K562 (cell line): ENCODE measurements at regions not wholly inside any gene's neighbourhood (a gene's known extent, or its start where the extent isn't known, plus 50 kb on each side); places are given as distances from the start of the nearest gene placed in this dataset.

ENCODE experiments used
- ATAC-seq: fragments of 200-7000 bp; cut with Tn5 transposase; 3 replicates; pipeline ENCODE4 v1.9.1; 2020; ENCODE audit warnings: moderate library complexity
- BruUV-seq: library from RNA; stranded (reverse); fragments of 400-500 nt; replicated peaks from 2 replicates; lab custom pipeline; 2021; lab: Mats Ljungman, UMichigan
- CTCF ChIA-PET: fragments of 300-600 bp; formaldehyde crosslinking; extraction: SDS; loops from one replicate; lab custom pipeline; 2021; ENCODE audit warnings: low intra/inter-chr PET ratio; lab: Yijun Ruan, JAX
- POLR2A ChIA-PET: fragments of 300-600, 350-650 bp; sonication (Branson Sonifier 250); formaldehyde crosslinking; extraction: SDS; loops from one replicate; lab custom pipeline; 2021; ENCODE audit warnings: antibody characterized with exemption, inconsistent platforms; lab: Yijun Ruan, JAX
- DNase-seq, 4 experiments: peaks; one replicate each; pipeline versions ENCODE4 v3.0.0 to v3.0.0-alpha.2; 2011 to 2018; ENCODE audit warnings: low spot score in 3 of 4, mixed read lengths in 3 of 4; ENCODE audit errors: extremely low read depth in 1 of 4
- FAIRE-seq: peaks from 2 replicates; lab custom pipeline; 2011; peaks lifted over from hg19 to GRCh38; lab: Jason Lieb, UNC
- H2AFZ ChIP-seq: 2 replicates; pipeline ENCODE4 v1.6.0; 2011; ENCODE audit warnings: low read depth, low read length, control low read depth, inconsistent platforms
- H3K27ac ChIP-seq: fragments of 200-600 bp; 3 replicates; pipeline ENCODE4 v1.8.0; 2011; ENCODE audit warnings: low read depth, mild to moderate bottlenecking, control low read depth, inconsistent platforms, low read length, moderate library complexity, mixed read lengths; ENCODE audit errors: extremely low read depth
- H3K27me3 ChIP-seq, 2 experiments: fragments of 300-600 bp in 1 of 2; 2 replicates in 1 of 2; 3 replicates in 1 of 2; pipeline versions ENCODE4 v1.6.0 to v1.8.0; 2011; ENCODE audit warnings: inconsistent platforms in 2 of 2, low read length in 2 of 2, mild to moderate bottlenecking in 1 of 2, mixed read lengths in 1 of 2, moderate library complexity in 1 of 2; ENCODE audit not compliant: control insufficient read depth in 2 of 2, insufficient read depth in 2 of 2
- H3K36me3 ChIP-seq: fragments of 300-600 bp; 3 replicates; pipeline ENCODE4 v1.8.0; 2011; ENCODE audit warnings: mild to moderate bottlenecking, low read length, inconsistent platforms; ENCODE audit not compliant: control insufficient read depth, insufficient read depth
- H3K4me1 ChIP-seq, 2 experiments: fragments of 200-600 bp in 1 of 2; replicated peaks in 1 of 2; 2 replicates in 1 of 2; 3 replicates in 1 of 2; pipeline versions ENCODE4 v1.5.1 to v1.8.0; 2011; ENCODE audit warnings: inconsistent platforms in 2 of 2, low read length in 2 of 2, mild to moderate bottlenecking in 1 of 2, mixed read lengths in 1 of 2, moderate library complexity in 1 of 2; ENCODE audit not compliant: control insufficient read depth in 2 of 2, insufficient read depth in 2 of 2
- H3K4me2 ChIP-seq: 2 replicates; pipeline ENCODE4 v1.6.1; 2011; ENCODE audit warnings: low read length, control low read depth, inconsistent platforms, mixed read lengths; ENCODE audit not compliant: insufficient read depth
- H3K4me3 ChIP-seq: fragments of 200-600 bp; sonication (generic), shearing (Covaris generic); 2 replicates; pipeline ENCODE4 v1.5.1; 2016; ENCODE audit warnings: control low read depth, inconsistent platforms
- H3K79me2 ChIP-seq: fragments of 200-600 bp; 3 replicates; pipeline ENCODE4 v1.8.0; 2011; ENCODE audit warnings: low read length, inconsistent platforms; ENCODE audit not compliant: control insufficient read depth, insufficient read depth
- H3K9ac ChIP-seq, 2 experiments: 2 replicates each; pipeline versions ENCODE4 v1.6.0 to v1.6.1; 2011; ENCODE audit warnings: low read depth in 2 of 2, low read length in 2 of 2, control low read depth in 1 of 2, inconsistent platforms in 1 of 2, mild to moderate bottlenecking in 1 of 2, mixed read lengths in 1 of 2; ENCODE audit not compliant: insufficient read depth in 1 of 2
- H3K9me1 ChIP-seq: one replicate; pipeline ENCODE4 v1.6.0; 2011; ENCODE audit warnings: inconsistent platforms, mild to moderate bottlenecking, low read length, moderate library complexity; ENCODE audit not compliant: control insufficient read depth, insufficient read depth
- H3K9me3 ChIP-seq: replicated peaks from 2 replicates; pipeline ENCODE4 v1.5.1; 2011; ENCODE audit warnings: low read depth, low read length, inconsistent platforms; ENCODE audit not compliant: control insufficient read depth, insufficient read depth
- H4K20me1 ChIP-seq: replicated peaks from 2 replicates; pipeline ENCODE4 v1.6.1; 2011; ENCODE audit warnings: low read length, inconsistent platforms, mixed read lengths; ENCODE audit not compliant: control insufficient read depth, insufficient read depth
- BCLAF1 ChIP-seq, 2 experiments: fragments of 450-650 bp in 1 of 2; IDR thresholded peaks; 2 replicates each; pipeline ENCODE4 v1.6.1; 2011 to 2017; ENCODE audit warnings: low read depth in 2 of 2, antibody characterized with exemption in 1 of 2, borderline replicate concordance in 1 of 2, low read length in 1 of 2, mild to moderate bottlenecking in 1 of 2, mixed read lengths in 1 of 2; ENCODE audit not compliant: control insufficient read depth in 1 of 2
- PKNOX1 ChIP-seq: fragments of 450-650 bp; IDR thresholded peaks from 2 replicates; pipeline ENCODE4 v1.6.1; 2016
- POLR2B ChIP-seq: fragments of 450-650 bp; IDR thresholded peaks from 2 replicates; pipeline ENCODE4 v1.6.1; 2018; ENCODE audit warnings: low read depth; ENCODE audit not compliant: partially characterized antibody
- WGBS: fragments of 100-300 bp; shearing (Covaris generic); methylation state at CpG from one replicate; pipeline ENCODE4 v1.1.6; 2016; ENCODE audit warnings: low coverage, mixed read lengths; ENCODE audit not compliant: insufficient coverage; ENCODE audit errors: missing lambda C conversion rate; 5-methylcytosine and 5-hydroxymethylcytosine counted together
- in situ Hi-C: fragments of 300-500 bp; cut with MboI; formaldehyde crosslinking; loops from 4 replicates; pipeline ENCODE4 v1.15.0; 2018; ENCODE audit warnings: inconsistent platforms, mixed read lengths
- intact Hi-C: fragments of 100-400 bp; cut with micrococcal nuclease; formaldehyde crosslinking; loops from 2 replicates; pipeline ENCODE4 v1.14.2; 2022

GRCh38 chr22:48333816-48334735 lies 1493.6 kb downstream of the BRD1 start (continued):
- TF ChIP-seq BCLAF1 (IDR thresholded peaks at IDR 0.05; ENCODE audit: borderline replicate concordance in 1 of 2, control insufficient read depth in 1 of 2, low read depth in 2 of 2, low read length in 1 of 2): no peak

- Histone ChIP-seq H3K9me3 (no peaks in the 10 kb centered on the region), H3K4me1 (no peaks in the 10 kb centered on the region), H4K20me1 (no peaks in the 10 kb centered on the region), H3K79me2 (no peaks in the 10 kb centered on the region), H3K36me3 (no peaks in the 10 kb centered on the region), H3K9ac (no peak overlapping the region), H3K27me3 (peaks cover 0 to 5% of the 10 kb centered on the region in 2 experiments; a peak in 1 of 5 replicates), H3K4me3 (no peak overlapping the region), H2AFZ (no peak overlapping the region), H3K4me2 (no peak overlapping the region), H3K9me1 (no peaks in the 10 kb centered on the region), H3K27ac (no peak overlapping the region)
- in situ Hi-C loops: no loop called here
- ChIA-PET CTCF (no interaction called here), POLR2A (interaction anchor here (0.7 kb wide), 1 partner anchor 9 kb away, joined by 3 read pairs; no protein-coding TSS in a partner anchor)
- peak; percentile 41 for TF ChIP-seq PKNOX1
- no peak for TF ChIP-seq POLR2B
- DNase-seq (no peak), FAIRE-seq (no peak), ATAC-seq (no peak)
- 0% methylated on average over 2 of the region's 20 CpGs for WGBS
- BruUV-seq: no TSS peak
- intact Hi-C loops: no loop called here
Measured at GRCh38 chr22:48333323-48333763, 1494.3 kb downstream of the BRD1 start.
